Cardiac muscle cell (in vitro differentiated cells and primary cell): ENCODE measurements at regions not wholly inside any gene's neighbourhood (a gene's known extent, or its start where the extent isn't known, plus 50 kb on each side); places are given as distances from the start of the nearest gene placed in this dataset.

ENCODE experiments used
- DNase-seq, 2 donors: peaks; one replicate each; pipeline versions ENCODE4 v3.0.0 to v3.0.0-alpha.2; 2010 to 2017; ENCODE audit warnings: low read depth in 1 of 2, low spot score in 1 of 2
- H3K27ac ChIP-seq: fragments of 200-600 bp; sonication (generic); 2 replicates; pipeline ENCODE4 v1.5.1; 2016
- H3K27me3 ChIP-seq: fragments of 200-600 bp; sonication (generic); 2 replicates; pipeline ENCODE4 v1.6.0; 2016; ENCODE audit warnings: control low read depth
- H3K36me3 ChIP-seq: fragments of 200-600 bp; sonication (generic); 2 replicates; pipeline ENCODE4 v1.5.1; 2016; ENCODE audit warnings: control low read depth
- H3K4me1 ChIP-seq: fragments of 200-600 bp; sonication (generic); 2 replicates; pipeline ENCODE4 v1.8.1; 2017; ENCODE audit warnings: low read depth, mild to moderate bottlenecking, mixed run types
- H3K4me3 ChIP-seq: fragments of 200-600 bp; sonication (generic); 2 replicates; pipeline ENCODE4 v1.5.1; 2016; ENCODE audit warnings: mild to moderate bottlenecking
- H3K9me3 ChIP-seq: fragments of 200-600 bp; sonication (generic); 2 replicates; pipeline ENCODE4 v1.5.1; 2017; ENCODE audit warnings: low read depth, mild to moderate bottlenecking, control low read depth
- CTCF ChIP-seq: IDR thresholded peaks from 2 replicates; pipeline ENCODE4 v1.5.1; 2012; ENCODE audit warnings: low read depth, mild to moderate bottlenecking, low read length

DNA sequence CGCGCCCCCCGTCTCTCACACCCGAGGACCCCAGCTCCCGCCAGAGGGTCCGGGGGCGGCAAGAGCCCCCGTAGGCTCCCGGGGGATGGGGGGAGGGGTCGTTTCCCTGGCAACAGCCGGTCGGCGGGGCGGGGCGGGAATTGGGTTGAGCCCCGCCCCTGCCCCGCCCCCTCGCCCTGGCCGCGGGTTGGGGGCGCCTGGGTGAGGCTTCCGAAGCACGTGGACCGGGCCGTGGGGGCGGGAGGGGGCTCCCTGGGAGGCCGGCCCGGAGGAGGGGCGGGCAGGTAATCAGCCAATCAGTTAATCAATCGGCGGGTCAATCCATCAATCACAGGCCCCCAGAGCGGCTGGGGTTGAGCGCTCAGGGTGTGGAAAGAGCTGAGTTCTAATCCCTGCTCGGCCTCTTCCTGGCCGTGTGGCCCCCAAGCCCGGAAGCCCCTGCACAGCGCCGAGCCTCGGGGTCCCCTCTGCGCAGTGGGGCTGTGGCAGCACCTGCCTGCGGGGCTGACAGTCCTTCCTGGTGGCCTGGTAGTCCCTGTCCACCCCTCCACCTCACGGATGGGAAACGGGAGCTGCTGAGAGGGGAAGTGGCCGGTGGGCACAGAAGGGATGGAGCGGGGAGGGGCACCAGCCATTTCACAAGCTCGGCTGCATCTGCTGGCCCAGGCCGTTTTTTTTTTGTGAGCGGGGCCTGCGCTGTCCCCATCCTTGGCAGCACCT, 174.2 kb upstream of the IER5L start:
- H3K27ac ChIP-seq: peak overlapping the region; percentile 74
- DNase-seq: peak; percentile 43 to 57
- H3K9me3 ChIP-seq: no peaks in the 10 kb centered on the region
- H3K27me3 ChIP-seq: no peaks in the 10 kb centered on the region
- peaks cover 31% of the 10 kb centered on the region for H3K4me1 ChIP-seq
- no peak for TF ChIP-seq CTCF
- H3K4me3 ChIP-seq: peak overlapping the region; percentile 22
- H3K36me3 ChIP-seq: no peaks in the 10 kb centered on the region

GRCh38 chr9:129351642-129352145, 173.6 kb upstream of the IER5L start:
- Histone ChIP-seq H3K27ac (no peak overlapping the region), H3K36me3 (no peaks in the 10 kb centered on the region), H3K27me3 (no peaks in the 10 kb centered on the region), H3K9me3 (no peaks in the 10 kb centered on the region), H3K4me3 (peak overlapping the region; percentile 22), H3K4me1 (peaks cover 31% of the 10 kb centered on the region)
- no peak for TF ChIP-seq CTCF
- DNase-seq: peak in 1 of 2 donors; percentile 44

- TF ChIP-seq CTCF: no peak
- H3K27ac ChIP-seq: peak overlapping the region; percentile 35
- no peaks in the 10 kb centered on the region for H3K27me3 ChIP-seq
- no peaks in the 10 kb centered on the region for H3K36me3 ChIP-seq
- H3K4me3 ChIP-seq: no peak overlapping the region
- H3K9me3 ChIP-seq: no peaks in the 10 kb centered on the region
- H3K4me1 ChIP-seq: peaks cover 31% of the 10 kb centered on the region
- DNase-seq: peak; percentile 29 to 49
Measured at GRCh38 chr9:129351058-129351641, 173.1 kb upstream of the IER5L start.

DNA sequence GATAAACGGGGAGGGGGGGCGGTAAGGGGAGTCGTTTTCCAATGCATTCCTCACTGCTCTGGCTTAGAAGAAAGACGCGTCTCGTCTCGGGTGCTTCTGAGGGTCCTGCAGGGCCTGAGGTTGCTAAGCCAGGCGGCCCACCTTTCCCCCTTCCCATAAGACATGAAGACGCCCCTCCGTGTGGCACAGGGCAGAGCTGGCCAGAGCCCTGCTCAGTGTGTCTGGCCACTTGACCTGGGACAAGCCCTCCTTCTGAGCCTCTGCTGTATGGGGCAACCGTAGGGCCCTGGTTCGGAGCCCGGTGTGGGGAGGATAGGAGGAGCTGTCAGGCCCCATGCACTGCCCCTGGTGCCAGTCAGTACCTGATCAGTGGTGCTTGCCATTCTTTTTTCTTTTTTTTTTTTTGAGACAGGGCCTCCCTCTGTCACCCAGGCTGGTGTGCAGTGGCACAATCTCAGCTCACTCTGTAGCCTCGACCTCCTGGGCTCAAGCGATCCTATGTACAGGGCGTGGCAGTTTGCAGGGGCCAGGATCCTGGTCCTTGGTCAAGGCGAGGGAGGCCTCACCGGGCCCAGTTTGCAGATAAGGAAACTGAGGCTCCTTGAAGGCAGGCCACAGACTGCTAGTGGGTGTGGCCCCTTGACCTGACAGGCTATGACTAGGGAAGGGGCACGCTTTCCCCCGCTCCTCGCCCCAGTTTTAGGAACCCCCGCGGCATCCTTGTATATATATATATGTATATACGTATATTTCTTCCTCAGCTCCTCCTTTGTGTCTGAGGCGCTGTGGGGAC, 172.3 kb upstream of the IER5L start:
- Histone ChIP-seq H3K27me3 (no peaks in the 10 kb centered on the region), H3K36me3 (no peaks in the 10 kb centered on the region), H3K4me1 (peaks cover 31% of the 10 kb centered on the region), H3K4me3 (no peak overlapping the region), H3K9me3 (no peaks in the 10 kb centered on the region), H3K27ac (no peak overlapping the region)
- TF ChIP-seq CTCF: no peak
- no peak for DNase-seq

DNA sequence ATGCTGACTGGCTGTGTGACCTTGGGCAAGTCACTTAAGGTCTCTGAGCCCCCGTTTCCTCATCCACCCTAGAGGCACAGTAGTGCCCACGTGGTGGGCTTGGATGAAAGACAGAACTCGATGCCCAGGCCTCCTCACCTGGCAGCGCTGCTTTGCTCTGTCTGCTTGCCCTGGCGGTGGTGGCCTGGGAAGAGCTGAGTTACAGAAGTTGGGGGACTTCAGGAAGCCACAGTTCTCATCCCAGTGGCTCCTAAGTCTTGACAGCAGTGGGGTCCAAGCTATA, 171.5 kb upstream of the IER5L start:
- H3K4me3 ChIP-seq: no peak overlapping the region
- TF ChIP-seq CTCF: no peak
- no peak for DNase-seq
- H3K9me3 ChIP-seq: no peaks in the 10 kb centered on the region
- H3K27me3 ChIP-seq: no peaks in the 10 kb centered on the region
- peaks cover 31% of the 10 kb centered on the region for H3K4me1 ChIP-seq
- no peak overlapping the region for H3K27ac ChIP-seq
- no peaks in the 10 kb centered on the region for H3K36me3 ChIP-seq
